Vagina (tissue), 2 donors: ENCODE measurements at regions not wholly inside any gene's neighbourhood (a gene's known extent, or its start where the extent isn't known, plus 50 kb on each side); places are given as distances from the start of the nearest gene placed in this dataset.
"Not testable (repeated sequence)": the region's sequence is repeated elsewhere in the genome, so short reads cannot be mapped to it uniquely, and the experiment has no call there.

Source experiments
- POLR2A ChIP-seq, 2 donors: fragments of 450-650 bp; IDR thresholded peaks; one replicate each; pipeline ENCODE4 v1.6.1; 2017; ENCODE audit warnings: antibody characterized with exemption in 2 of 2, mild to moderate bottlenecking in 2 of 2, moderate library complexity in 2 of 2
- TF ChIP-seq, protein P1 (sequence below), 3 experiments: fragments of 450-650 bp in 2 of 3; fragments of 200-600 bp in 1 of 3; sonication (generic) in 1 of 3; IDR thresholded peaks; one replicate each; pipeline ENCODE4 v1.5.1; 2017 to 2019; ENCODE audit warnings: antibody characterized with exemption in 3 of 3, mild to moderate bottlenecking in 2 of 3, moderate library complexity in 2 of 3

DNA sequence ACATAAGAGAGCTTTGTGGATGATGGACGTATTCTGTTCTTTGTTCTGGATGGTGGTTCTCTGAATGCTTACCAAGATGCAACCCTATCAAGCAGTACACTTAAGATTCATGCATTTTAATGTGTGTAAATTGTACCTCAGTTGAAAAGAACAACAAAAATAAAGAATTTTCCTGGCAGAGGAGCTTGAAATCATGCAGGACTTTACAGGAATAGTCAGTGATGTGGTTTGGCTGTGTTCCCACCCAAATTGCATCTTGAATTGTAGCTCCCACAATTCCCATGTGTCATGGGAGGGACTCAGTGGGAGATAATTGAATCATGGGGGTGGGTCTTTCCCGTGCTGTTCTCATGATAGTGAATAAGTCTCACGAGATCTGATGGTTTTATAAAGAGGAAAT, 430.6 kb upstream of the ASIC2 start:
- TF ChIP-seq, protein P1, sequence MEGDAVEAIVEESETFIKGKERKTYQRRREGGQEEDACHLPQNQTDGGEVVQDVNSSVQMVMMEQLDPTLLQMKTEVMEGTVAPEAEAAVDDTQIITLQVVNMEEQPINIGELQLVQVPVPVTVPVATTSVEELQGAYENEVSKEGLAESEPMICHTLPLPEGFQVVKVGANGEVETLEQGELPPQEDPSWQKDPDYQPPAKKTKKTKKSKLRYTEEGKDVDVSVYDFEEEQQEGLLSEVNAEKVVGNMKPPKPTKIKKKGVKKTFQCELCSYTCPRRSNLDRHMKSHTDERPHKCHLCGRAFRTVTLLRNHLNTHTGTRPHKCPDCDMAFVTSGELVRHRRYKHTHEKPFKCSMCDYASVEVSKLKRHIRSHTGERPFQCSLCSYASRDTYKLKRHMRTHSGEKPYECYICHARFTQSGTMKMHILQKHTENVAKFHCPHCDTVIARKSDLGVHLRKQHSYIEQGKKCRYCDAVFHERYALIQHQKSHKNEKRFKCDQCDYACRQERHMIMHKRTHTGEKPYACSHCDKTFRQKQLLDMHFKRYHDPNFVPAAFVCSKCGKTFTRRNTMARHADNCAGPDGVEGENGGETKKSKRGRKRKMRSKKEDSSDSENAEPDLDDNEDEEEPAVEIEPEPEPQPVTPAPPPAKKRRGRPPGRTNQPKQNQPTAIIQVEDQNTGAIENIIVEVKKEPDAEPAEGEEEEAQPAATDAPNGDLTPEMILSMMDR (IDR thresholded peaks at IDR 0.05): not testable (repeated sequence)
- TF ChIP-seq POLR2A (IDR thresholded peaks at IDR 0.05): not testable (repeated sequence)
